ENCODE measurements at regions not wholly inside any gene's neighbourhood (a gene's known extent, or its start where the extent isn't known, plus 50 kb on each side); places are given as distances from the start of the nearest gene placed in this dataset.

DNA sequence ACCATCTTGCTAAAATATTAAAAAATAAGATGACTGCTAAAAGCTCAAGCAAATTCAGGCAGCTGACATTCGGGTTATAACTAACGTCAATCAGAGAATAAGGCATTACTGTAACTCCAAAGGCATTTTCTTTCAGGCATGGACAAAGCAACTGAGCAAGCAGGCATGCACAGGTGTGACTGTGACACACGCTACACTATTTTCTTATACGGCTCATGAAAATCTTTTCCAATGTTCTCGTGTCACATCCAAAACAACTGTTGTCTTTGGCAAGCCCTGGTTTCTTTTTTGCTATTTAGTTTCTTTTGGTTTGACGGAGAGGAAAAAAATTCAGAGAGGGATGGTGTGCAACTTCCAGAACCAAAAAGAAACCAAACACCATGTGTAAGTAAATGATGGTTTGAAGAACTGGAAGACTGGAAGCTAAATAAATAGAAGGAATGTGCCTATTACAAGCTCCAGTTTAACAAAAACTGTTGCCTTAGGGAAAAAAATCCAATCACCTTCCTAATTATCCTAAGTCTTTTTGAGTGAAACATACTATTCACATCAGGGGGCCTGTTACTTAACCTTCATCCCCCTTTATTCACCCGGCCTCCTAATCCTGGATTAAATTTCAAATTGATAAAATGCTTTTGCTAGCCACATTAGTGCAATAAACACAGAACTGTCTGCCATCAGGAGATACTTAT, 277.6 kb downstream of the PSAT1 start:
- TF ChIP-seq, protein P1, sequence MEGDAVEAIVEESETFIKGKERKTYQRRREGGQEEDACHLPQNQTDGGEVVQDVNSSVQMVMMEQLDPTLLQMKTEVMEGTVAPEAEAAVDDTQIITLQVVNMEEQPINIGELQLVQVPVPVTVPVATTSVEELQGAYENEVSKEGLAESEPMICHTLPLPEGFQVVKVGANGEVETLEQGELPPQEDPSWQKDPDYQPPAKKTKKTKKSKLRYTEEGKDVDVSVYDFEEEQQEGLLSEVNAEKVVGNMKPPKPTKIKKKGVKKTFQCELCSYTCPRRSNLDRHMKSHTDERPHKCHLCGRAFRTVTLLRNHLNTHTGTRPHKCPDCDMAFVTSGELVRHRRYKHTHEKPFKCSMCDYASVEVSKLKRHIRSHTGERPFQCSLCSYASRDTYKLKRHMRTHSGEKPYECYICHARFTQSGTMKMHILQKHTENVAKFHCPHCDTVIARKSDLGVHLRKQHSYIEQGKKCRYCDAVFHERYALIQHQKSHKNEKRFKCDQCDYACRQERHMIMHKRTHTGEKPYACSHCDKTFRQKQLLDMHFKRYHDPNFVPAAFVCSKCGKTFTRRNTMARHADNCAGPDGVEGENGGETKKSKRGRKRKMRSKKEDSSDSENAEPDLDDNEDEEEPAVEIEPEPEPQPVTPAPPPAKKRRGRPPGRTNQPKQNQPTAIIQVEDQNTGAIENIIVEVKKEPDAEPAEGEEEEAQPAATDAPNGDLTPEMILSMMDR (IDR thresholded peaks at IDR 0.05; ENCODE audit: low read length, missing control alignments), result no peak
- no peak overlapping the region for H3K4me3 ChIP-seq (replicated peaks; ENCODE audit: low read depth, low read length)
- no peak for DNase-seq (ENCODE audit: low read depth)

DNA sequence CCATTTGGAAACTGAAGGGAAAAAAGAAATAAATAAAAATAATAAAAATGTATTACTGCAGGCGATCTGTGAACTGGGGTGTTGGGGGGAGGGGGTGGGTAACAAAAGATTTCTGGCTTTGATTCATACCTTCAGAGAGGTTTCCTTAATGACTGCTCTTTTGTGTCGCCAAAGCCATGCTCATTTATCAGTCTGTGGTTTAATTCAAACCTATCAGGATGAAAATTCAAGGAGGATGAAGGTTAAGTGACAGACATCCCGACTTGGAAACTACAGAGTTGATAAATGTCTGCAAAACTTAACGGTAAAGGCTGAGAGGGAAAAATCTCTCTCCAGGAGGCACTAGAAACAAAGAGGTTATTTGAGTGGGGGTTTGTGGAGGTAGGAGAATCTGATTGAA, 278.2 kb downstream of the PSAT1 start:
- no peak for DNase-seq (ENCODE audit: low read depth)
- TF ChIP-seq, protein P1 (IDR thresholded peaks at IDR 0.05; ENCODE audit: low read length, missing control alignments), result no peak

DNA sequence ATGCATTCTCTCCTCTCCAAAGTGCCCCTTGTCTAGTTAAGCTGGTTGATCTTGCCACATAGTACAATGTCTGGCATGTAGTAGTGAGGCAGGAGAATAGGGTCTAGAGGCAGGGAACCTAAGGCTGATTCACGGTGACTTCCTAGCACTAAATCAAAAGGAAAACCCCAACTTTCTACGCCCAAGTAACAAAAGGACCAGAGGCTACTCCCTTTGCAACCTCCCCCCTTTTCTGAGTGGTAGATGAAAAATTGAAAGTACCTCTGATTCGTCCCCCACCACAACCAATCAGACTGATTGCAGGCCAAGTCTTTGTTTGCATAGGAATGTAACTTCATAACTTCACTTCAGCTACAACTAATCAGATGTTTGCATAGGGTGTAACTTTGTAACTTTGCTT, 278.8 kb downstream of the PSAT1 start:
- TF ChIP-seq, protein P1 (IDR thresholded peaks at IDR 0.05; ENCODE audit: low read length, missing control alignments), result no peak
- DNase-seq (ENCODE audit: low read depth), result no peak
- no peak overlapping the region for H3K4me3 ChIP-seq (replicated peaks; ENCODE audit: low read depth, low read length)

More for the DNA sequence above, 278.2 kb downstream of the PSAT1 start:
- H3K4me3 ChIP-seq (replicated peaks; ENCODE audit: low read depth, low read length), result no peak overlapping the region

DNA sequence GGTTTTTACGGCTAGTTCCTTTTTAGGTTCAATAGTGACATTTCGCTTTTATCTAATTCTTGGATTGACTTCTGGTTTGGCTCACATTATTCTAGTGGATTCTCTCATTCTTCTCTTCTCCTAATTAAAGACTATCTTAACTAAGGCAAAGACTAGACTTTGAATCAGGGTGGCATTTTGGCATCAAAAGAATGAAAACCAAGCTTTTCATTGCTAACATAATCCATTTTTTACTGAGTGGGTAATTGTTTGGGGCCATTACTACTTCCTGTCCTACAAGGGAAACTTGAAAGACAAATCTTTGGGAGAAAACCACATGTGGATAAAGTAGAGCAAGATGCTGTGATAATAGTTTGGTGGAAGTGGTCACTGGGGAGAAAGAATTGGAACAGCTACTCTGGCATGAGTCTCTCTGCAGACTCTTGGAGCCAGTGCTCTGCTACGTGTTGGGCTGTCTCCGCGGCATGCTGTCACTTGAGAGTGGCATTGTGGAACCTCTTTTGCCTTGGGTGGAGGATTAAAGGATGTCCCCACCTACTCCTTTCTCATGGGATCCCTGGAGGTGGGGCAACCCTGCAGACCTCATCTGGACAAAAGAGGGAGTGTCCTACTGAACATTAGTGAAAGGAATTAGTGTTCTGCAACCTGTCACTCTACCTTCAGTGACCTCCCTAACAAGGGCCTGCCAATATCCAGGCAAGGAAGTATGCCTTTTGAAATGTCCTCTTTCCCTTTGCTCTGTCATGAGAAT, 280.4 kb downstream of the PSAT1 start:
- H3K4me3 ChIP-seq (replicated peaks; ENCODE audit: low read depth, low read length), result no peak overlapping the region
- TF ChIP-seq, protein P1 (IDR thresholded peaks at IDR 0.05; ENCODE audit: low read length, missing control alignments), result no peak
- DNase-seq (ENCODE audit: low read depth), result no peak

DNA sequence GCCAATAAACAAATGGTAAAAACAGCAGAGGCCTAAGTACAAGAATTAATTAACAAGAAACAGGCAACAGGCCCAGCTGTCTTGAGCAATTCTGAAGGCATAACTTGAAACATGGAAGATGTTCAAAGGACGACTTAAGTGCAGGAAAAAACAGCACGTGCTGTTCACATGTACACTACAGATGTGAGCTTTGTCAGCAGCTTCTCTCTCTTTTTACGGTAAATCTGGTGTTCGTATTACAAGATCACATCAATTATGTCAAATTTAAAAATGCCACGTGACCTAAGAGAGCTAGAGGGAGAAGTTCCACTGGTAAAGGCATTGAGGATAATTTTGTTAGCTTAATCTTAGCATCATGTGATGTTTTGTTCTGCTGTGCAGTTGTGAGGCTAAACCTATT, 281.1 kb downstream of the PSAT1 start:
- TF ChIP-seq, protein P1 (IDR thresholded peaks at IDR 0.05; ENCODE audit: low read length, missing control alignments), result no peak
- no peak overlapping the region for H3K4me3 ChIP-seq (replicated peaks; ENCODE audit: low read depth, low read length)
- no peak for DNase-seq (ENCODE audit: low read depth)

DNA sequence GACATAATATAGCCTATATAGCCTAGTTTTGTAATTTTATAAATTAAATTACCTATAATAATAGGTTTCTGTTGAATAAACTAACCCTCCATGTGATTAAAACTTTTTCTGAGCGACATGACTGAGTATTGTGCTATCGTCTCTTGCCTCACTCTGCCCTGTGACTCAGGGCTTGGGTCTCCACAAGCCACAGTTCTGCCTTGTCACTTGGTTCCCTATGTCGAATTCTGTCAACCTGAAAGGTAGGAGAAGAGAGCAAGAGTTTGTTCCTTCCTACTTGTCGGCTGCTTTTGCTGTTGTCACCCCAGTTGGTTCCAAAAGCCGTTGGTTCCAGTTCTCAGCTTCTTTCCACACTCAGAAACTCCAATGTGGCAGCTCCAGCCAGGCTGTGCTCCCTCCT, 285.9 kb downstream of the PSAT1 start:
- no peak overlapping the region for H3K4me3 ChIP-seq (replicated peaks; ENCODE audit: low read depth, low read length)
- DNase-seq (ENCODE audit: low read depth), result no peak
- TF ChIP-seq, protein P1 (IDR thresholded peaks at IDR 0.05; ENCODE audit: low read length, missing control alignments), result no peak

Measured in fibroblast of pulmonary artery (primary cell).